SK-N-SH treated with all-trans-retinoic acid at 6 μM for 48 hours (cell line): ENCODE measurements at regions not wholly inside any gene's neighbourhood (a gene's known extent, or its start where the extent isn't known, plus 50 kb on each side); places are given as distances from the start of the nearest gene placed in this dataset.
"Not testable (repeated sequence)": the region's sequence is repeated elsewhere in the genome, so short reads cannot be mapped to it uniquely, and the experiment has no call there.

ENCODE experiments used
- ATAC-seq: fragments of 200-7000 bp; cut with Tn5 transposase; 3 replicates; pipeline ENCODE4 v1.9.1; 2020; ENCODE audit warnings: mild to moderate bottlenecking, moderate library complexity
- ARNTL ChIP-seq: fragments of 450-650 bp; formaldehyde crosslinking; IDR thresholded peaks from 2 replicates; pipeline ENCODE4 v1.5.0; 2020; ENCODE audit warnings: low read depth, mild to moderate bottlenecking, moderate library complexity, borderline replicate concordance
- CSDC2 ChIP-seq: fragments of 250-450 bp; sonication (Bioruptor Pico); IDR thresholded peaks from 2 replicates; pipeline ENCODE4 v1.5.0; 2020; ENCODE audit warnings: mild to moderate bottlenecking, moderate library complexity
- ESRRG ChIP-seq: fragments of 250-450 bp; sonication (Bioruptor Pico); IDR thresholded peaks from 2 replicates; pipeline ENCODE4 v1.6.1; 2021; ENCODE audit warnings: mild to moderate bottlenecking
- GLIS3 ChIP-seq: fragments of 250-450 bp; sonication (Bioruptor Pico); IDR thresholded peaks from 2 replicates; pipeline ENCODE4 v1.5.0; 2020; ENCODE audit warnings: mild to moderate bottlenecking, moderate library complexity
- OSR1 ChIP-seq: fragments of 250-450 bp; sonication (Bioruptor Pico); IDR thresholded peaks from 2 replicates; pipeline ENCODE4 v1.8.0; 2022; ENCODE audit warnings: moderate library complexity, mild to moderate bottlenecking, inconsistent platforms
- PATZ1 ChIP-seq: fragments of 250-450 bp; sonication (Bioruptor Pico); IDR thresholded peaks from 2 replicates; pipeline ENCODE4 v1.8.0; 2020; ENCODE audit warnings: mild to moderate bottlenecking, moderate library complexity, borderline replicate concordance
- POU6F1 ChIP-seq: fragments of 250-450 bp; sonication (Bioruptor Pico); IDR thresholded peaks from 2 replicates; pipeline ENCODE4 v1.8.0; 2021; ENCODE audit warnings: low read depth, mild to moderate bottlenecking, moderate library complexity, borderline replicate concordance
- PPARA ChIP-seq: fragments of 250-450 bp; sonication (Bioruptor Pico); IDR thresholded peaks from 2 replicates; pipeline ENCODE4 v1.5.0; 2020; ENCODE audit warnings: mild to moderate bottlenecking, borderline replicate concordance
- RARB ChIP-seq: fragments of 250-450 bp; sonication (Bioruptor Pico); IDR thresholded peaks from 2 replicates; pipeline ENCODE4 v1.8.0; 2021; ENCODE audit warnings: mild to moderate bottlenecking, moderate library complexity
- SNAI2 ChIP-seq: fragments of 250-450 bp; sonication (Bioruptor Pico); IDR thresholded peaks from 2 replicates; pipeline ENCODE4 v1.5.0; 2020; ENCODE audit warnings: mild to moderate bottlenecking, moderate library complexity
- TCF4 ChIP-seq: fragments of 250-450 bp; sonication (Bioruptor Pico); IDR thresholded peaks from 2 replicates; pipeline ENCODE4 v1.8.0; 2021; ENCODE audit warnings: mild to moderate bottlenecking, moderate library complexity, borderline replicate concordance
- TOX ChIP-seq: fragments of 250-450 bp; sonication (Bioruptor Pico); IDR thresholded peaks from 2 replicates; pipeline ENCODE4 v1.8.0; 2021; ENCODE audit warnings: mild to moderate bottlenecking, moderate library complexity, borderline replicate concordance
- TSHZ2 ChIP-seq: fragments of 250-450 bp; sonication (Bioruptor Pico); IDR thresholded peaks from 2 replicates; pipeline ENCODE4 v1.5.0; 2020; ENCODE audit warnings: mild to moderate bottlenecking, moderate library complexity
- ZC3H10 ChIP-seq: fragments of 250-450 bp; sonication (Bioruptor Pico); IDR thresholded peaks from 2 replicates; pipeline ENCODE4 v1.5.1; 2021; ENCODE audit warnings: mild to moderate bottlenecking, moderate library complexity
- ZFP3 ChIP-seq: fragments of 250-450 bp; sonication (Bioruptor Pico); IDR thresholded peaks from 2 replicates; pipeline ENCODE4 v1.5.0; 2020; ENCODE audit warnings: mild to moderate bottlenecking, moderate library complexity
- ZFP30 ChIP-seq: fragments of 450-650 bp; formaldehyde crosslinking; IDR thresholded peaks from 2 replicates; pipeline ENCODE4 v1.5.0; 2022; ENCODE audit warnings: mild to moderate bottlenecking, moderate library complexity
- ZNF565 ChIP-seq: fragments of 450-650 bp; formaldehyde crosslinking; conservative IDR thresholded peaks from 2 replicates; pipeline ENCODE4 v1.5.0; 2020; ENCODE audit warnings: low read depth, mild to moderate bottlenecking, moderate library complexity
- ZNF70 ChIP-seq: fragments of 450-650 bp; formaldehyde crosslinking; IDR thresholded peaks from 2 replicates; pipeline ENCODE4 v1.5.0; 2020; ENCODE audit warnings: mild to moderate bottlenecking, moderate library complexity
- ZNF8 ChIP-seq: fragments of 450-650 bp; formaldehyde crosslinking; IDR thresholded peaks from 2 replicates; pipeline ENCODE4 v1.5.0; 2020; ENCODE audit warnings: mild to moderate bottlenecking, moderate library complexity
- TF ChIP-seq, protein P1 (sequence below): fragments of 250-450 bp; sonication (Bioruptor Pico); IDR thresholded peaks from 2 replicates; pipeline ENCODE4 v1.5.1; 2021; ENCODE audit warnings: mild to moderate bottlenecking, moderate library complexity
- TF ChIP-seq, protein P2 (sequence below): fragments of 250-450 bp; sonication (Bioruptor Pico); IDR thresholded peaks from 2 replicates; pipeline ENCODE4 v1.5.1; 2020; ENCODE audit warnings: low read depth, mild to moderate bottlenecking, moderate library complexity

DNA sequence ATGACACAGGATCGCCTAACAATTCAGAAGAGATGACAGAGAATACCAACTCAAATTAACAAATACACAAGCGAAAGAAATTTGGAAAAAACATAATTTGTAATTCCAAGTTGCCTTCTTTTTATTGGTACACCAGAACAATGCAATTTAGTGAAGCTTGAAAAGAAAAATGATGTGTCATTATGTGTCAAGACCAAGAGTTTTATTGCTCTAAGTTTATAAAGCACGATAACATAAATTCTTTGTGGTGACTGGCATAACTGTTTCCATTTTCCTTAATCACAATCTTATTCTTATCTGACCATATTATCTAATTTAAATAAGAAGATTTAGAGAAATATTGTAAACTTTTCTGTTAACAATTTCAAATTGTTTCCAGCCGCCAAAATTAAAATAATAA lies 273.2 kb upstream of the TECRL start:
- no peak for ATAC-seq
- TF ChIP-seq TOX (no peak), ZC3H10 (CRISPR knock-in tag) (no peak), ZNF70 (CRISPR knock-in tag) (no peak), OSR1 (CRISPR knock-in tag) (no peak), POU6F1 (CRISPR knock-in tag) (no peak), RARB (CRISPR knock-in tag) (no peak), GLIS3 (CRISPR knock-in tag) (no peak), TCF4 (no peak), PPARA (no peak), ZFP3 (no peak), ARNTL (no peak), ZFP30 (no peak), ZNF8 (CRISPR knock-in tag) (no peak), SNAI2 (CRISPR knock-in tag) (no peak), TSHZ2 (CRISPR knock-in tag) (no peak), PATZ1 (CRISPR knock-in tag) (no peak)
- TF ChIP-seq, protein P1, sequence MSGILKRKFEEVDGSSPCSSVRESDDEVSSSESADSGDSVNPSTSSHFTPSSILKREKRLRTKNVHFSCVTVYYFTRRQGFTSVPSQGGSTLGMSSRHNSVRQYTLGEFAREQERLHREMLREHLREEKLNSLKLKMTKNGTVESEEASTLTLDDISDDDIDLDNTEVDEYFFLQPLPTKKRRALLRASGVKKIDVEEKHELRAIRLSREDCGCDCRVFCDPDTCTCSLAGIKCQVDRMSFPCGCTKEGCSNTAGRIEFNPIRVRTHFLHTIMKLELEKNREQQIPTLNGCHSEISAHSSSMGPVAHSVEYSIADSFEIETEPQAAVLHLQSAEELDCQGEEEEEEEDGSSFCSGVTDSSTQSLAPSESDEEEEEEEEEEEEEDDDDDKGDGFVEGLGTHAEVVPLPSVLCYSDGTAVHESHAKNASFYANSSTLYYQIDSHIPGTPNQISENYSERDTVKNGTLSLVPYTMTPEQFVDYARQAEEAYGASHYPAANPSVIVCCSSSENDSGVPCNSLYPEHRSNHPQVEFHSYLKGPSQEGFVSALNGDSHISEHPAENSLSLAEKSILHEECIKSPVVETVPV, result no peak
- TF ChIP-seq, protein P2, sequence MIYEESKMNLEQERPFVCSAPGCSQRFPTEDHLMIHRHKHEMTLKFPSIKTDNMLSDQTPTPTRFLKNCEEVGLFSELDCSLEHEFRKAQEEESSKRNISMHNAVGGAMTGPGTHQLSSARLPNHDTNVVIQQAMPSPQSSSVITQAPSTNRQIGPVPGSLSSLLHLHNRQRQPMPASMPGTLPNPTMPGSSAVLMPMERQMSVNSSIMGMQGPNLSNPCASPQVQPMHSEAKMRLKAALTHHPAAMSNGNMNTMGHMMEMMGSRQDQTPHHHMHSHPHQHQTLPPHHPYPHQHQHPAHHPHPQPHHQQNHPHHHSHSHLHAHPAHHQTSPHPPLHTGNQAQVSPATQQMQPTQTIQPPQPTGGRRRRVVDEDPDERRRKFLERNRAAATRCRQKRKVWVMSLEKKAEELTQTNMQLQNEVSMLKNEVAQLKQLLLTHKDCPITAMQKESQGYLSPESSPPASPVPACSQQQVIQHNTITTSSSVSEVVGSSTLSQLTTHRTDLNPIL (CRISPR knock-in tag), result no peak
- TF ChIP-seq, all 23 proteins: peak for 0

DNA sequence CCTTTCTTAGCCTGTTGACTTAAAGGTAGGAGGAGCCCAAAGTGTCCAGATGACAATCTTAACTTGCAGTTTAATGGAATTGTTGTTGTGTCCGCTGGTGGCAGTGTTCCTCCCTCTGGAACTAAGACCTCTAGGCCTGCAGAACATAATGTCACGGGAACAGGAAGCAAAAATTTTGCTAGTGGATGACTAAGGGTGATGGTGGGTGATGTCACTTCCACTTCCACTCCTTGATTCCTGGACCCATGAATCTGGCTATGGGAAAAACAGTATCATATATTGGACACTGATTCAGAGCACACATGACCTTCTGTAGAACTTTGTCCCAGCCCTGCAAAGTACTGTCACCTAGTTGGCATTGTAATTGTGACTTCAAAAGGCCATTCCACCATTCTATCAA lies 263.9 kb upstream of the TECRL start:
- not testable (repeated sequence) for ATAC-seq

GRCh38 chr4:64670647-64671046 lies 261.4 kb upstream of the TECRL start:
- ATAC-seq, result no peak

More at GRCh38 chr4:64670647-64671046, 261.4 kb upstream of the TECRL start:
- no peak for TF ChIP-seq TCF4
- TF ChIP-seq CSDC2 (CRISPR knock-in tag), result no peak
- no peak for TF ChIP-seq TOX
- no peak for TF ChIP-seq ZFP30
- no peak for TF ChIP-seq ZC3H10 (CRISPR knock-in tag)
- no peak for TF ChIP-seq ZNF565 (CRISPR knock-in tag)
- no peak for TF ChIP-seq ESRRG (CRISPR knock-in tag)
- no peak for TF ChIP-seq ZNF70 (CRISPR knock-in tag)
- no peak for TF ChIP-seq GLIS3 (CRISPR knock-in tag)
- no peak for TF ChIP-seq TSHZ2 (CRISPR knock-in tag)
- TF ChIP-seq OSR1 (CRISPR knock-in tag), result no peak
- TF ChIP-seq, protein P1, result no peak
- no peak for TF ChIP-seq ZNF8 (CRISPR knock-in tag)
- TF ChIP-seq, all 23 proteins: peak for 0
